GM04503 (cell line): ENCODE measurements at regions not wholly inside any gene's neighbourhood (a gene's known extent, or its start where the extent isn't known, plus 50 kb on each side); places are given as distances from the start of the nearest gene placed in this dataset.
"Not testable (repeated sequence)": the region's sequence is repeated elsewhere in the genome, so short reads cannot be mapped to it uniquely, and the experiment has no call there.

Experiments used
- DNase-seq: peaks from one replicate; pipeline ENCODE4 v3.0.0-alpha.2; 2012; ENCODE audit warnings: low read depth

DNA sequence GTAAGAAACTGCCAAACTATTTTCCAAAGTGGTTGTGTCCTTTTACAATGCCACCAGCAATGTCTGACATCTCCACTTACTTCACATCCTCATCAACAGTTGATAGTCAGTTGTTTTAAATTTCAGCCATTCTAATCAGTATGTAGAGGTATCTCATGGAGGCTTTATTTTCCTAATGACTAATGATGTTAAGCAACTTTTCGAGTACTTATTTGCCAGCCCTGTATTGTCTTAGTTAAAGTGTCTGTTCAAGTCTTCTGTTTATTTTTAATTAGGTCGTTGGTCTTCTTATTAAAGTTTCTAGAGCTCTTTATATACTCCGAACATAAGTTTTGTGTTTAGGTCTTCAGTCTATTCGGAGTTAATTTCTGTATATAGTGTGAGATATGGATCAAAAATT, 54.9 kb upstream of the NBPF12 start:
- DNase-seq = not testable (repeated sequence)

GRCh38 chr1:146881096-146881495, 57.0 kb upstream of the NBPF12 start:
- not testable (repeated sequence) for DNase-seq

DNA sequence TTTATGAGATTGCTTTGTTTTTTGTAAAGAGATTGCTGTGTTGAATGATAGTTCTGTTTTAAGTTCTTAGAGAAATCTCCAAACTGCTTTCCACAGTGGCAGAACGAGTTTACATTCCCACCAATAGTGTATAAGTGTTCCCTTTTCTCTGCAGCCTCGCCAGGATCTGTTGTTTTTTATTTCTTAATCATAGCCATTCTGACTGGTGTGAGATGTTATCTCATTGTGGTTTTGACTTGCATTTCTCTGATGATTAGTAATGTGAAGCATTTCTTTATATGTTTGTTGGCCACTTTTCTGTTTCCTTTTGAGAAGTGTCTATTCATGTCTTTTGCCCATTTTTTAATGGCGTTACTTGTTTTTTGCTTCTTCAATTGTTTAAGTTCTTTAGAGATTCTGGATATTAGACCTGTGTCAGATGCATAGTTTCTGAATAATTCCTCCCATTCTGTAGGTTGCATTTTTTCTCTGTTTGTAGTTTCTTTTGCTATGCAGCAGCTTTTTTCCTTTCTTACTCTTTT, 74.3 kb upstream of the NBPF12 start:
- not testable (repeated sequence) for DNase-seq

DNA sequence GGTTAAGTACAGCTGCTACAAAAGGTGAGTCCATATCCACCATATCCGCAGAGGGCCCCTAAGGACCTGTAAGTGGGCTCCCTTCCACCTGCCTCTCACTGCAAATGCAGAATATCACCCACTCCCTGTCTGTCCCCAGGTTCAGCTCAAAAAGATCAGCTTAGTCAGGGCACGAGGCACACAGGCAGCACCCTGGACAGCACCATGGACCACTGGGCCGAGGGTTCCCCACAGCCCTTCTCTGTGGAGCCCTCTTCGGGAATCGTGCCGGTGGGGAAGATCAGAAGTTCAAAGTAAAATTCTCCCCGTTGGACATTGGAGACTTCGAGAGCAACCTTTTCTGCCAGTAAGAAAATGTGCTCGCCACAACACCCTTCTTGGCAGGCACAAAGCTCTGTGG, 85.0 kb upstream of the NBPF12 start:
- DNase-seq = not testable (repeated sequence)

DNA sequence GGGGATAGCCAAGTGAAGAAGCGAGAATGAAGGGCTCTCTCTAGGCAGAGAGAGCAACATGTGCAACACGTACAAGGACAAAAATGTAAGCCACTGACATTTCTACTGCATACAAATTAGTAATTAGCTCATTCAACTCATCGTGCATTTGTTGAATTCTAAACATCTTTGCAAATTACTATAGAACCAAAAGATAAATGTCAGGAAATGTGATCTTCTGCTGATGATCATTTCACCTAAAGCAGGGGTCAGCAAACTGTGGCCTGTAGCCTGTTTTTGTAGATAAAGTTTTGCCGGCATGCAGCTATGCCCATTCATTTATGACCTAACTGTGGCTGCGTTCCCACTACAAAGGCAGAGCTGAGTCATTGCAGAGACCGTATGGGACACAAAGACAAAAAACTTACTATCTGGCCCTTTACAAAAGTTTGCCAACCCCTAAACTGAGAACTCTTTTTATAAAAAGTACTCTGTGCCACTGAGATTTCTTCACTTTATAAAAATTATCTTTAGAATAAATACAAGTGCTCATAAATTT, 87.7 kb upstream of the NBPF12 start:
- DNase-seq = not testable (repeated sequence)

DNA sequence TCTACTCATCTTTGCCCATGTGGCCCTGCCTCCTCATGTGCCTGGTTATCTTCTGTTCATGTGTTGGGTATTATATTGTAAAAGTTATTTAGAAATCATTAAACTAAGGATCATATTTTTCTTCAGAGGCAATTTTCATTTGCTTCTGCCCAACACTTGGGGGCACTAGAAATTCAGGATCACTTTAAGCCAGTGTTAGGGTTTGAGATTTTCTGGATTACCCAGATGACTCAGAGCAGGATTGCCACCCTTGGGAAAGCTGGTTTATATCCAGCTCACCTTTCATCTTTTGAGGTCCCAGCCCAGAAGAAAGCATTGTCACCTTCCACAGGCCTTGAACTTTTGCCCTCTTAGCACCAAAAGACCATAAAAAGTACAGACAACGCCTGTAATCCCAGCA, 99.4 kb upstream of the NBPF12 start:
- not testable (repeated sequence) for DNase-seq

GRCh38 chr1:146826957-146827356, 111.2 kb upstream of the NBPF12 start:
- not testable (repeated sequence) for DNase-seq

GRCh38 chr1:146794236-146794635, 143.9 kb upstream of the NBPF12 start:
- not testable (repeated sequence) for DNase-seq

DNA sequence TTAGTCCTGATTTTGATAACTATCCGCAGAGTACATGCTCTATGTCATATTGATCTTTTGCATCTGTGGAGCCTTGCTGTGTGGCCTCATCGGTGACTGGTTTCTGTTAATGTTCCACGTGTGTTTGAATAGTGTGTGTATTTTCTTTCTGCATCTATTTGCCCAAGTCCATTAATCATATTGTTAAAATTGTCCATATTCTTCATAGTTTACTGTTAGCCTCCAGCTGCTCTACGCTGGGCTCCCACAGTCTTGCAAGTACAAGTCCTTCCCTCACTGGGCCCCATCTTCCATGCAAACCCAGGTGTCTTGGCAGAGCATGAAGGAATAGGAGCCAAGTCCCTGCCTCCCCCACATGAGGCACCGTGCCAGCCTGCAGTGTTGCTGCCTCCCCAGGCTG, 145.4 kb upstream of the NBPF12 start:
- DNase-seq = not testable (repeated sequence)

- DNase-seq = not testable (repeated sequence)
Measured at GRCh38 chr1:146784212-146784940, 153.7 kb upstream of the NBPF12 start.

GRCh38 chr1:146781235-146781634, 156.9 kb upstream of the NBPF12 start:
- not testable (repeated sequence) for DNase-seq

- DNase-seq = peak; percentile 60
Measured at GRCh38 chr1:146777826-146778602, 160.1 kb upstream of the NBPF12 start.

DNA sequence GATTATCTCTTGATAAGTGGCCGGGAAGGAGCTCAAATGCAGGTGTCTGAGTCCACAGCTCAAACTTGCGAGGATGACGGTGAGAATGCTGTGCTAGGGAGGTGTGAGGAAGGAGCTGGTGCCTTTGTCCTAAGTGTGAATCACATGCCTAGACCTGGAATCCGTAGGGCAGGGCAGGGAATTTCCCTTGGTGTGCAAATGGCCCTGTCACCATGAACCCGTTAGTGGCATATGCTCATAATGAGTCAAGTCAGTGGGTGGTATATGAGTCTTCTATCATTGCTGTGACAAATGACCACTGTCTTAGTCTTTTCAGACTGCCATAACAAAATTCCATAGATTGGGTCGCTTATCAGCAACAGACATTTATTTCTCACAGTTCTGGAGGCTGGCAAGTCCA, 163.1 kb upstream of the NBPF12 start:
- DNase-seq = not testable (repeated sequence)

- not testable (repeated sequence) for DNase-seq
Measured at GRCh38 chr1:146774271-146774670, 163.9 kb upstream of the NBPF12 start.

DNA sequence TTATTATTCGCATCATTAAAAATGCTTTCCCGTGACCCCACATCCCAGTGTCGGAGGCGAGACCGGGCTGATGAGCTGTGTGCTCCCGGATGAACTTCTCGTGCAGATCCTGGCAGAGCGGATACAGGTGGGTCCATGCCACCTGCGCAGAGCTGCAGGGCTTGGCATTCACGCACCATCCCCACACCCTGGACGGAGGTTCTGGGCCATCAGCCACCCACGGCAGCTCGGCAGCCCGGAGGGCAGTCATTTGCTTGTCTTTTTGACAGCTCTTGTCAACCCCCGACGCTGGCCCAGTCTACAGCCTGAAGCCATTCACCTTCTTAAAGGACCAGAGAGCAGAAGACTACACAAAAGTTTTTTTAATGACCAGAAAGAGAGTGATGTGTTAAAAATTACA, 166.7 kb upstream of the NBPF12 start:
- not testable (repeated sequence) for DNase-seq

DNA sequence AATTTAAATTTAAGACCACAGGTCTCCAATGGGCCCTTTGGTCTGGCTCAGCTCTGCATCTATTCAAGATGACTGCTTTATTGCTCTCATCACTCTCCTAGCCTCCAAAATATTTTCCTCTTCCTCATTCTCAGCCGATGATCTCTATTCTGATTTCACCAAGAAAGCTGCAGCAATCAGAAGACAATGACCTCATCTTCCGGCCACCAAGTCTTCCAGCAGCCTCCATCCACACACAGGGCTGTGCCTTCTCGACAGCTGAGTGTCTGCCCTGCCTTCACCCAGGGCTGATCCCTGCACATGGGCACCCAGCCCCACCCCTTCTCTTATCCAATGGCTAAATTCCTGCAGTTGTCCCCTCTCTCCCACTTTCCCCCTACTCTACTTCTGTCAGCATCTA, 167.1 kb upstream of the NBPF12 start:
- DNase-seq = not testable (repeated sequence)

DNA sequence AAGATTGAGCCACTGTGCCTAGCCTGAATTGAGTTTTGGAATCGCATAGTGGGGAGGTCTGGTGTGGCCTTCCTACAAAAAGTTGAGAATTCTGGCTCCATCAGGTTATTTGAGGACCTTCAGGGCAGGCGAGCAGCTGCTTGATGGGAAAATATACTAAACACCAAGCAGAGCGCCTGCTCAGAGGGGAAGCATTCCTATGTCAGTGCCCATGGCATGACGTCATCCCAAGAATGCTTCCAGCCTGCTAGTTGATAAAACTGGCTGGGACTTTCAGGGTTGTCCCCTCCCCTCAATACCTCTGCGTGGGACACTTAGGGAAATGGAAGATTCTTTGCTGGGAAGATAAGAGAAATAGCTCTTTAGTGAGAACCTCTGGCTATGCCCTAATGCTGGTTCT, 174.9 kb upstream of the NBPF12 start:
- DNase-seq = not testable (repeated sequence)

GRCh38 chr1:146756858-146757257, 181.3 kb upstream of the NBPF12 start:
- not testable (repeated sequence) for DNase-seq

- not testable (repeated sequence) for DNase-seq
Measured at GRCh38 chr1:146748686-146749085, 189.4 kb upstream of the NBPF12 start.

DNA sequence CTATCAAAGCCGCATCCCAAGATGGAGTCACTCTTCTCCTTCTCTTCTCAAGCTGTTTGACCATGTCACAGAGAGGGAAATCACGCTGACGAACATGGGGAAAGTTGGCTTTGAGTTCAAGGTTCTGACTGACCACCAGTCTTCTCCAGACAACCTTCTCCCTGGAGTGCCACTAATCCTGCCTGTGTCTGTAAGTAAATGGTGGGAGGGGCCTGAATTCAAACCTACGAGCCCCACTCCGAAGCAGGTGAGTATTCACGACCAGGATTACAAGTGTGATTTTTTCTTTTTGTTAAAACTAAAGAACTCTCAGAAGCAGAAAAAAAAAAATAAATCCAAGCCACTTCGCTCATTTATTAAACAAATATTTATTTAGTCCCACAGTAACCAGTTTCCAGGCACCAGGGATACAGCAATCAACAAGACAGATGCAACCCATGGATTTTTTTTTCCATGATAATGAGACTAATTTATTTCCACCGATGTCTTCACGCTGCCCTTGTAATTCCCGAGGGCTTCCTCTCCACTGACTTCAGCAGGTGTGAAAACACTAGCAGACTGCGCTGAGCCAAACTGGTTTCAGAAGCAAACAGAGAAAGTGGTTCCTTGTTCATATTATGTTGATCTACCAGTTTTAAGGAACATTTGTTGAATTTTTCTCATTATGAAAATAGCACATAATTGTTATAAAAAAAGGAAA, 206.0 kb upstream of the NBPF12 start:
- not testable (repeated sequence) for DNase-seq

DNA sequence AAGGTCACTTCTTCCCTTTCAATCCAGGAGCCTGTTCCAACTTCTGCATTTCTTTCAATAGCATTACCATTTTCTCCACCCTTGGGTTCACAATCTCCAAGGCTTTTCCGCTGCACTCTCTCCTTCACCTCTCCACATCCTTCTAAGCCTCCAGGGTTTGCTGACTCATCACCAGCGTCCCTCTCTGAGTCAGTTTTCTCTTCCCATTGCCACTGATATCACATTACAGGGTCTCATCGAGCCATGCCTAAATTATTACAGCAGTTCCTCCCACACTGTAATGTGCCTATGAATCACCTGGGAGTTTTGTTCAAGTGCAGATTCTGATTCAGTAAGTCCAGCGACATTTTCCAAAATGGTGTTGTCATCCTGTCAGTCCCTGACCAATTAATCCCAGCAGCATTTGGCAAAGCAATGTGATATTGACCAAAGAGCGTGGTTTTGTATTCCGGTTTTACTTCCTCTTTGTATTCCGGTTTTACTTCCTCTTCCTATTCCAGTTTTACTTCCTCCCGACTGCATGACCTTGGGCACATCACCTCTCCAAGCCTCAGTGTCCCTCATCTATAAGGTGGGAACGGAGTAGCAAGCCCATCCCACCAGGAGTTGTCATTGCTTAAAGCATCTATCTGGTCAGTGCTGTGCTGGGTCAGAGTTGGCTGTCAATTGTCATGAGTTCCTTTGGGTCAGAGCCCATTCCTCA, 208.3 kb upstream of the NBPF12 start:
- DNase-seq = not testable (repeated sequence)
